ENCODE measurements at regions not wholly inside any gene's neighbourhood (a gene's known extent, or its start where the extent isn't known, plus 50 kb on each side); places are given as distances from the start of the nearest gene placed in this dataset.

- Histone ChIP-seq H2AFZ (ENCODE audit: low read depth, low read length) (no peak overlapping the region), H3K79me2 (ENCODE audit: low read length) (no peaks in the 10 kb centered on the region), H3K27me3 (ENCODE audit: low read depth, low read length) (no peaks in the 10 kb centered on the region), H3K4me3 (ENCODE audit: low read length) (no peak overlapping the region), H3K9ac (ENCODE audit: low read length) (no peak overlapping the region), H3K27ac (ENCODE audit: low read length) (no peak overlapping the region), H3K4me1 (ENCODE audit: low read length) (no peaks in the 10 kb centered on the region), H4K20me1 (ENCODE audit: insufficient read depth, low read length) (no peaks in the 10 kb centered on the region), H3K4me2 (ENCODE audit: low read length) (no peak overlapping the region), H3K9me3 (ENCODE audit: insufficient read depth, low read length) (no peaks in the 10 kb centered on the region), H3K36me3 (replicated peaks; ENCODE audit: low read depth, low read length) (no peaks in the 10 kb centered on the region)
- TF ChIP-seq EZH2phosphoT487 (IDR thresholded peaks at IDR 0.05; ENCODE audit: low read depth) (no peak), CTCF (IDR thresholded peaks at IDR 0.05; ENCODE audit: low read depth, low read length) (no peak)
Observed at GRCh38 chr2:106991866-106992265, 105.9 kb upstream of the ST6GAL2 start.

- Histone ChIP-seq H3K27me3 (ENCODE audit: low read depth, low read length) (no peaks in the 10 kb centered on the region), H3K36me3 (replicated peaks; ENCODE audit: low read depth, low read length) (no peaks in the 10 kb centered on the region), H3K9me3 (ENCODE audit: insufficient read depth, low read length) (no peaks in the 10 kb centered on the region), H4K20me1 (ENCODE audit: insufficient read depth, low read length) (no peaks in the 10 kb centered on the region), H3K79me2 (ENCODE audit: low read length) (no peaks in the 10 kb centered on the region), H2AFZ (ENCODE audit: low read depth, low read length) (no peak overlapping the region), H3K27ac (ENCODE audit: low read length) (no peak overlapping the region), H3K9ac (ENCODE audit: low read length) (no peak overlapping the region), H3K4me3 (ENCODE audit: low read length) (no peak overlapping the region), H3K4me1 (ENCODE audit: low read length) (no peaks in the 10 kb centered on the region), H3K4me2 (ENCODE audit: low read length) (no peak overlapping the region)
- TF ChIP-seq EZH2phosphoT487 (IDR thresholded peaks at IDR 0.05; ENCODE audit: low read depth) (no peak), CTCF (IDR thresholded peaks at IDR 0.05; ENCODE audit: low read depth, low read length) (no peak)
Observed at GRCh38 chr2:106995556-106995955, 109.6 kb upstream of the ST6GAL2 start.

- Histone ChIP-seq H2AFZ (ENCODE audit: low read depth, low read length) (no peak overlapping the region), H3K4me3 (ENCODE audit: low read length) (no peak overlapping the region), H3K27ac (ENCODE audit: low read length) (no peak overlapping the region), H3K9me3 (ENCODE audit: insufficient read depth, low read length) (no peaks in the 10 kb centered on the region), H3K4me1 (ENCODE audit: low read length) (no peaks in the 10 kb centered on the region), H3K79me2 (ENCODE audit: low read length) (no peaks in the 10 kb centered on the region), H3K9ac (ENCODE audit: low read length) (no peak overlapping the region), H3K36me3 (replicated peaks; ENCODE audit: low read depth, low read length) (no peaks in the 10 kb centered on the region), H4K20me1 (ENCODE audit: insufficient read depth, low read length) (no peaks in the 10 kb centered on the region), H3K4me2 (ENCODE audit: low read length) (no peak overlapping the region), H3K27me3 (ENCODE audit: low read depth, low read length) (no peaks in the 10 kb centered on the region)
- no peak for TF ChIP-seq EZH2phosphoT487 (IDR thresholded peaks at IDR 0.05; ENCODE audit: low read depth)
- no peak for TF ChIP-seq CTCF (IDR thresholded peaks at IDR 0.05; ENCODE audit: low read depth, low read length)
Observed at GRCh38 chr2:106996171-106996769, 110.3 kb upstream of the ST6GAL2 start.

- H2AFZ ChIP-seq (ENCODE audit: low read depth, low read length): no peak overlapping the region
- H3K4me3 ChIP-seq (ENCODE audit: low read length): no peak overlapping the region
- H3K9me3 ChIP-seq (ENCODE audit: insufficient read depth, low read length): no peaks in the 10 kb centered on the region
- TF ChIP-seq CTCF (IDR thresholded peaks at IDR 0.05; ENCODE audit: low read depth, low read length): no peak
- no peak for TF ChIP-seq EZH2phosphoT487 (IDR thresholded peaks at IDR 0.05; ENCODE audit: low read depth)
- H3K27me3 ChIP-seq (ENCODE audit: low read depth, low read length): no peaks in the 10 kb centered on the region
- H3K9ac ChIP-seq (ENCODE audit: low read length): no peak overlapping the region
- no peaks in the 10 kb centered on the region for H4K20me1 ChIP-seq (ENCODE audit: insufficient read depth, low read length)
- no peak overlapping the region for H3K27ac ChIP-seq (ENCODE audit: low read length)
- no peaks in the 10 kb centered on the region for H3K79me2 ChIP-seq (ENCODE audit: low read length)
- H3K36me3 ChIP-seq (replicated peaks; ENCODE audit: low read depth, low read length): no peaks in the 10 kb centered on the region
- no peak overlapping the region for H3K4me2 ChIP-seq (ENCODE audit: low read length)
- H3K4me1 ChIP-seq (ENCODE audit: low read length): no peaks in the 10 kb centered on the region
Observed at GRCh38 chr2:106997204-106997603, 111.2 kb upstream of the ST6GAL2 start.
